ENCODE measurements at regions not wholly inside any gene's neighbourhood (a gene's known extent, or its start where the extent isn't known, plus 50 kb on each side); places are given as distances from the start of the nearest gene placed in this dataset.

- Histone ChIP-seq H3K27ac (no peak overlapping the region), H3K27me3 (peaks cover 9% of the 10 kb centered on the region; the same call in 1 of the 2 replicates), H3K4me1 (peaks cover 32% of the 10 kb centered on the region), H3K9ac (no peak overlapping the region), H3K4me3 (no peak overlapping the region), H3K4me2 (peak overlapping the region; percentile 61), H3K36me3 (no peaks in the 10 kb centered on the region), H4K20me1 (no peaks in the 10 kb centered on the region), H3K9me3 (no peaks in the 10 kb centered on the region)
- no peak for TF ChIP-seq Cebpa-rat (IDR thresholded peaks at IDR 0.05)
These were observed 175.4 kb downstream of the ENGASE start for GRCh38 chr17:79249929-79250521.

- no peak for TF ChIP-seq Cebpa-rat (IDR thresholded peaks at IDR 0.05)
- H3K36me3 ChIP-seq, result no peaks in the 10 kb centered on the region
- peaks cover 9% of the 10 kb centered on the region; the same call in 1 of the 2 replicates for H3K27me3 ChIP-seq
- H3K4me3 ChIP-seq, result no peak overlapping the region
- H3K4me1 ChIP-seq, result peaks cover 32% of the 10 kb centered on the region
- no peaks in the 10 kb centered on the region for H4K20me1 ChIP-seq
- no peak overlapping the region for H3K9ac ChIP-seq
- peak overlapping the region; percentile 61 for H3K4me2 ChIP-seq
- no peaks in the 10 kb centered on the region for H3K9me3 ChIP-seq
- H3K27ac ChIP-seq, result no peak overlapping the region
These were observed 174.3 kb downstream of the ENGASE start for GRCh38 chr17:79248843-79249493.

GRCh38 chr17:79246225-79247190 is 171.9 kb downstream of the ENGASE start:
- Histone ChIP-seq H3K4me3 (no peak overlapping the region), H3K9ac (no peak overlapping the region), H4K20me1 (no peaks in the 10 kb centered on the region), H3K9me3 (no peaks in the 10 kb centered on the region), H3K36me3 (no peaks in the 10 kb centered on the region), H3K4me1 (peaks cover 28% of the 10 kb centered on the region), H3K27me3 (no peaks in the 10 kb centered on the region), H3K4me2 (no peak overlapping the region), H3K27ac (no peak overlapping the region)
- no peak for TF ChIP-seq Cebpa-rat (IDR thresholded peaks at IDR 0.05)

GRCh38 chr17:79244665-79245064 is 170.0 kb downstream of the ENGASE start:
- no peak overlapping the region for H3K9ac ChIP-seq
- no peaks in the 10 kb centered on the region; the same call in 1 of the 2 replicates for H3K27me3 ChIP-seq
- peaks cover 25% of the 10 kb centered on the region for H3K4me1 ChIP-seq
- no peak overlapping the region for H3K27ac ChIP-seq
- no peak overlapping the region for H3K4me2 ChIP-seq
- no peak for TF ChIP-seq Cebpa-rat (IDR thresholded peaks at IDR 0.05)
- H3K36me3 ChIP-seq, result no peaks in the 10 kb centered on the region
- H4K20me1 ChIP-seq, result no peaks in the 10 kb centered on the region
- no peak overlapping the region for H3K4me3 ChIP-seq
- no peaks in the 10 kb centered on the region for H3K9me3 ChIP-seq

- H3K9me3 ChIP-seq, result no peaks in the 10 kb centered on the region
- H3K4me2 ChIP-seq, result no peak overlapping the region
- TF ChIP-seq Cebpa-rat (IDR thresholded peaks at IDR 0.05), result no peak
- peaks cover 19% of the 10 kb centered on the region for H3K4me1 ChIP-seq
- H3K9ac ChIP-seq, result no peak overlapping the region
- H3K4me3 ChIP-seq, result no peak overlapping the region
- H3K27me3 ChIP-seq, result no peaks in the 10 kb centered on the region; the same call in 1 of the 2 replicates
- H4K20me1 ChIP-seq, result no peaks in the 10 kb centered on the region
- H3K36me3 ChIP-seq, result no peaks in the 10 kb centered on the region
- no peak overlapping the region for H3K27ac ChIP-seq
These were observed 169.4 kb downstream of the ENGASE start for GRCh38 chr17:79243996-79244395.

GRCh38 chr17:79243603-79243990 is 169.0 kb downstream of the ENGASE start:
- no peaks in the 10 kb centered on the region; the same call in 1 of the 2 replicates for H3K27me3 ChIP-seq

GRCh38 chr17:79242873-79243602 is 168.4 kb downstream of the ENGASE start:
- H3K27me3 ChIP-seq, result no peaks in the 10 kb centered on the region; the same call in 1 of the 2 replicates
- no peak overlapping the region for H3K27ac ChIP-seq
- no peak for TF ChIP-seq Cebpa-rat (IDR thresholded peaks at IDR 0.05)
- no peak overlapping the region for H3K9ac ChIP-seq
- no peaks in the 10 kb centered on the region for H3K9me3 ChIP-seq
- no peaks in the 10 kb centered on the region for H3K36me3 ChIP-seq
- H3K4me2 ChIP-seq, result no peak overlapping the region
- no peaks in the 10 kb centered on the region for H4K20me1 ChIP-seq
- peaks cover 10% of the 10 kb centered on the region; the same call in 1 of the 2 replicates for H3K4me1 ChIP-seq
- H3K4me3 ChIP-seq, result no peak overlapping the region

More at GRCh38 chr17:79243603-79243990, 169.0 kb downstream of the ENGASE start:
- H3K4me1 ChIP-seq, result peaks cover 15% of the 10 kb centered on the region
- H3K4me3 ChIP-seq, result no peak overlapping the region
- TF ChIP-seq Cebpa-rat (IDR thresholded peaks at IDR 0.05), result no peak
- no peak overlapping the region for H3K9ac ChIP-seq
- H3K4me2 ChIP-seq, result no peak overlapping the region
- no peaks in the 10 kb centered on the region for H3K9me3 ChIP-seq
- H4K20me1 ChIP-seq, result no peaks in the 10 kb centered on the region
- no peak overlapping the region for H3K27ac ChIP-seq
- no peaks in the 10 kb centered on the region for H3K36me3 ChIP-seq

GRCh38 chr17:79242393-79242792 is 167.8 kb downstream of the ENGASE start:
- H3K9ac ChIP-seq, result no peak overlapping the region
- no peak for TF ChIP-seq Cebpa-rat (IDR thresholded peaks at IDR 0.05)
- H3K4me3 ChIP-seq, result no peak overlapping the region
- H3K4me2 ChIP-seq, result no peak overlapping the region
- peaks cover 10% of the 10 kb centered on the region; the same call in 1 of the 2 replicates for H3K4me1 ChIP-seq
- no peaks in the 10 kb centered on the region for H3K36me3 ChIP-seq
- no peaks in the 10 kb centered on the region; the same call in 1 of the 2 replicates for H3K27me3 ChIP-seq
- H4K20me1 ChIP-seq, result no peaks in the 10 kb centered on the region
- H3K27ac ChIP-seq, result no peak overlapping the region
- no peaks in the 10 kb centered on the region for H3K9me3 ChIP-seq

GRCh38 chr17:79241616-79242015 is 167.0 kb downstream of the ENGASE start:
- Histone ChIP-seq H3K9me3 (no peaks in the 10 kb centered on the region), H3K4me3 (no peak overlapping the region), H3K27ac (no peak overlapping the region), H3K4me1 (peaks cover 10% of the 10 kb centered on the region; the same call in 1 of the 2 replicates), H3K4me2 (no peak overlapping the region), H3K27me3 (no peaks in the 10 kb centered on the region; the same call in 1 of the 2 replicates), H3K36me3 (no peaks in the 10 kb centered on the region), H4K20me1 (no peaks in the 10 kb centered on the region), H3K9ac (no peak overlapping the region)
- no peak for TF ChIP-seq Cebpa-rat (IDR thresholded peaks at IDR 0.05)

All from BLaER1 (cell line).